ENCODE measurements at regions not wholly inside any gene's neighbourhood (a gene's known extent, or its start where the extent isn't known, plus 50 kb on each side); places are given as distances from the start of the nearest gene placed in this dataset.

DNA sequence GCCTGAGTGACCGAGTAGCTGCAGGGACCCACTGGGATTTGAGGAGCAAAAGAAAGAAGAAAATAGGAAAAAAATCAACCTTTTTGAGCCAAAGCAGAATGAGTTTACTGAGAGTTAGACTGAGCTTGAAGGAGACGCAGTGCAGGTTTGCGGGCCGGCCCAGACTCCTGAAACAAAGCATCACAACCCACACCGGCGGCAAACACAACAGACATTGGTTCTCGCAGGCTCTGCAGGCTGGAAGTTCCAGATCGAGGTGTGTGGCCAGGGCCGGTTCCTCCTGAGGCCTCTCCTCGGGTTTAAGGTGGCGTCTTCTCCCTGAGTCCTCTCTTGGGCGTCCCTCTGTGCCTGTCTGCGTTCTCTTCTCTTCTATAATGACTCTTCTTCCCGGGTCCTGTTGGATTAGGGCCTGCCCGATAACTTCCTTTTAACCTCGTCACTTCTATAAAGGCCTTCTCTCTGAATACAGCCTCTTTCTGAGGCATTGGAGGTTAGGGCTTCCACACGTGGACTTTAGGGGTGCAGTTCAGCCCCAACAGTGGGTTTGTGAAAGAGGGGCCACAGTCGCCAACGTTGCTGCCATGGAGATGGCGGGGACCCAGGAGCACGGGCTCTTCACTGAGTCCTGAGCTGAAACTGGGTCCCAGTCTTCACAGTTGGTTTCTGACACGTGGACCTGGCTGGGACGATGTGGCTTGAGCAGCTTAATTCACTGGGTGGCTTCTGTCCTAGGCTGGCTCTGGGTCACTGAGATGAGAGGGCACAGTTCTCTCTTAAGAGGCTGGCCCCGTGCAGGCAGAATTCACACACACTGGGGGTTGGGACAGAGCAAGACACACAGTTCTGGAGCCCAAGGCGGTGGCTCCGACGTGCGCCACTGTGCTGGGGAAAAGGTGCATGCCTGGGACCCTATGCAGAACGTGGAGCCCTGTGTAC is 1047.7 kb downstream of the BRD1 start:
- H3K4me1 ChIP-seq (ENCODE audit: insufficient read depth, low read length, poor library complexity, severe bottlenecking), result no peaks in the 10 kb centered on the region

DNA sequence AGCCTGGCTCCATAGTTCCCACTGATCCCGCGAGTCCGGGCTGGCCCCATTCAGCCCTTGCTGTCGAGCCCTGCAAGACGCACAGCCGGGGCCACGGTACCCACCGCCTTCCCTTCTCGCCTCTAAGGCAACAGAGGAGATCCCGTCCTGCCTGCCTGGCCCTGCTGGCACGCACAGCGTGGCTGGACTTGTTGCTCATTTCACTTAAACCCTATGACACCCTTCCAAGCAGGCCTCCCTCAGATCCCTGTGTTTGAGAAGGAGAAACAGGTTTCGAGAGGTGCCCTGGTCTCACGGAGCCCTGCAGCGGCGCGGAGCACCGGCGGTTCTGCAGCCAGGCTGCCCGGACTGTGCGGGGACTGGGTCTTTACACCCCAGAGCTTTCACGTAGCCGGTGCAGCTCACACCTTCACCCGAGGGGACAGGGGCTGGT is 1048.4 kb downstream of the BRD1 start:
- no peaks in the 10 kb centered on the region for H3K36me3 ChIP-seq (ENCODE audit: insufficient read depth, low read length)
- H3K9ac ChIP-seq (ENCODE audit: low read depth, low read length, poor library complexity, severe bottlenecking), result no peak overlapping the region
- H2AFZ ChIP-seq (ENCODE audit: low read length), result no peak overlapping the region
- H3F3A ChIP-seq (ENCODE audit: low read depth), result no peaks in the 10 kb centered on the region
- TF ChIP-seq, protein P1, sequence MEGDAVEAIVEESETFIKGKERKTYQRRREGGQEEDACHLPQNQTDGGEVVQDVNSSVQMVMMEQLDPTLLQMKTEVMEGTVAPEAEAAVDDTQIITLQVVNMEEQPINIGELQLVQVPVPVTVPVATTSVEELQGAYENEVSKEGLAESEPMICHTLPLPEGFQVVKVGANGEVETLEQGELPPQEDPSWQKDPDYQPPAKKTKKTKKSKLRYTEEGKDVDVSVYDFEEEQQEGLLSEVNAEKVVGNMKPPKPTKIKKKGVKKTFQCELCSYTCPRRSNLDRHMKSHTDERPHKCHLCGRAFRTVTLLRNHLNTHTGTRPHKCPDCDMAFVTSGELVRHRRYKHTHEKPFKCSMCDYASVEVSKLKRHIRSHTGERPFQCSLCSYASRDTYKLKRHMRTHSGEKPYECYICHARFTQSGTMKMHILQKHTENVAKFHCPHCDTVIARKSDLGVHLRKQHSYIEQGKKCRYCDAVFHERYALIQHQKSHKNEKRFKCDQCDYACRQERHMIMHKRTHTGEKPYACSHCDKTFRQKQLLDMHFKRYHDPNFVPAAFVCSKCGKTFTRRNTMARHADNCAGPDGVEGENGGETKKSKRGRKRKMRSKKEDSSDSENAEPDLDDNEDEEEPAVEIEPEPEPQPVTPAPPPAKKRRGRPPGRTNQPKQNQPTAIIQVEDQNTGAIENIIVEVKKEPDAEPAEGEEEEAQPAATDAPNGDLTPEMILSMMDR (conservative IDR thresholded peaks at IDR 0.05; ENCODE audit: low read length), result no peak
- TF ChIP-seq EZH2phosphoT487 (IDR thresholded peaks at IDR 0.05; ENCODE audit: borderline replicate concordance), result no peak
- no peaks in the 10 kb centered on the region for H4K20me1 ChIP-seq (ENCODE audit: insufficient read depth, low read length, poor library complexity, severe bottlenecking)
- H3K79me2 ChIP-seq (ENCODE audit: insufficient read depth, low read length), result no peaks in the 10 kb centered on the region
- no peaks in the 10 kb centered on the region for H3K4me1 ChIP-seq (ENCODE audit: insufficient read depth, low read length, poor library complexity, severe bottlenecking)
- H3K4me3 ChIP-seq (ENCODE audit: low read length, poor library complexity, severe bottlenecking), result no peak overlapping the region
- H3K4me2 ChIP-seq (ENCODE audit: low read depth, low read length, poor library complexity, severe bottlenecking), result no peak overlapping the region
- no peaks in the 10 kb centered on the region for H3K9me2 ChIP-seq (replicated peaks; ENCODE audit: low read depth, low read length)
- H3K27me3 ChIP-seq (ENCODE audit: insufficient read depth, low read length, poor library complexity, severe bottlenecking), result no peaks in the 10 kb centered on the region
- peaks cover 19% of the 10 kb centered on the region; the same call in 1 of the 2 replicates for H3K9me3 ChIP-seq (ENCODE audit: insufficient read depth, low read depth, low read length)

More for the DNA sequence above, 1047.7 kb downstream of the BRD1 start:
- no peak for TF ChIP-seq EZH2phosphoT487 (IDR thresholded peaks at IDR 0.05; ENCODE audit: borderline replicate concordance)
- TF ChIP-seq, protein P1 (conservative IDR thresholded peaks at IDR 0.05; ENCODE audit: low read length), result no peak
- no peaks in the 10 kb centered on the region for H4K20me1 ChIP-seq (ENCODE audit: insufficient read depth, low read length, poor library complexity, severe bottlenecking)
- H3K27me3 ChIP-seq (ENCODE audit: insufficient read depth, low read length, poor library complexity, severe bottlenecking), result no peaks in the 10 kb centered on the region
- H3K79me2 ChIP-seq (ENCODE audit: insufficient read depth, low read length), result no peaks in the 10 kb centered on the region
- no peak overlapping the region for H3K4me3 ChIP-seq (ENCODE audit: low read length, poor library complexity, severe bottlenecking)
- H2AFZ ChIP-seq (ENCODE audit: low read length), result no peak overlapping the region
- H3K9me2 ChIP-seq (replicated peaks; ENCODE audit: low read depth, low read length), result no peaks in the 10 kb centered on the region
- H3K36me3 ChIP-seq (ENCODE audit: insufficient read depth, low read length), result no peaks in the 10 kb centered on the region
- H3F3A ChIP-seq (ENCODE audit: low read depth), result no peaks in the 10 kb centered on the region
- H3K9me3 ChIP-seq (ENCODE audit: insufficient read depth, low read depth, low read length), result peaks cover 23% of the 10 kb centered on the region; the same call in 1 of the 2 replicates
- H3K4me2 ChIP-seq (ENCODE audit: low read depth, low read length, poor library complexity, severe bottlenecking), result no peak overlapping the region
- no peak overlapping the region for H3K9ac ChIP-seq (ENCODE audit: low read depth, low read length, poor library complexity, severe bottlenecking)

DNA sequence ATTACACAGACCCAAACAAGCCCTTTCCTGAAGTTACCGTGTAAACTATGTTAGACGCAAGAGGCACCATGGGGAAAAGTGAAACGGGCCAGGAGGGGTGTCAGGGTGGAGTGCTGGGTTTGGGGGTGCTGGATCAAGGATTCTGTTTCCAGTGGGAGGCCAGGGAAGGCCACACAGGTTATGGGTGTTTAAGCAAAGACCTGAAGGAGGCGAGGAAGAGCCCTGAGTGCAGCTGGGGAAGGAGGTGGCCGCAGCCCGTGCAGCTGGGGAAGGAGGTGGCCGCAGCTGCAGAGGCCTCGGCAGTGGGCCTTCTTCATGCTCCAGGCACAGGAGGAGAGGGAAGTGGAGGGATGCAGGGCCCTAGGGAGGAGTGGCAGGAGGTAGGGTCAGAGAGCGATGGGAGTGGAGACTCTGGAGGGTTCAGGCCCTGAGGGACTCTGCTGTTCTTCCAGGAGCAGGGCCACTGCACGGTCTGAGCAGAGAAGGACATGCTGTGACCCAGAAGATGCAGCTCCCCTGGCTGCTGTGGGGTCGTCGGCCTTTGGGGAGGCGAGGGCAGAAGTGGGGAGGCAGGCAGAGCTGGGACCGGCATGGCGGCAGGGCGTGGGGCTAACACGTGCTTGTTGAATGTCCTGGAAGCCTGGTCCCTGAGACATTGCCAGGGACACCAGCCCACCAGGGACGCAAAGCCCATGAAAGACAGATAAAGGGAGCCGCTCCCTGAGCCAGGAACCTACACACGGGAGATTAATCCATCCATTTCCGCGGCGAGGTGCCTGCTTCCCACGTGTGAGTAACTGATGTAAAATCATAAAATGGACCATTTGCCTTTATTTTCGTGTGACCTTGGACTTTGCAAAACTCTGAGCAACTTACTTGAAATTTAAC is 1049.1 kb downstream of the BRD1 start:
- Histone ChIP-seq H3F3A (ENCODE audit: low read depth) (no peaks in the 10 kb centered on the region), H3K36me3 (ENCODE audit: insufficient read depth, low read length) (no peaks in the 10 kb centered on the region), H3K4me3 (ENCODE audit: low read length, poor library complexity, severe bottlenecking) (no peak overlapping the region), H3K79me2 (ENCODE audit: insufficient read depth, low read length) (no peaks in the 10 kb centered on the region), H3K9me2 (replicated peaks; ENCODE audit: low read depth, low read length) (no peaks in the 10 kb centered on the region), H3K27me3 (ENCODE audit: insufficient read depth, low read length, poor library complexity, severe bottlenecking) (no peaks in the 10 kb centered on the region), H3K4me2 (ENCODE audit: low read depth, low read length, poor library complexity, severe bottlenecking) (no peak overlapping the region), H3K9me3 (ENCODE audit: insufficient read depth, low read depth, low read length) (peaks cover 19% of the 10 kb centered on the region; the same call in 1 of the 2 replicates), H4K20me1 (ENCODE audit: insufficient read depth, low read length, poor library complexity, severe bottlenecking) (no peaks in the 10 kb centered on the region), H2AFZ (ENCODE audit: low read length) (no peak overlapping the region), H3K9ac (ENCODE audit: low read depth, low read length, poor library complexity, severe bottlenecking) (no peak overlapping the region), H3K4me1 (ENCODE audit: insufficient read depth, low read length, poor library complexity, severe bottlenecking) (no peaks in the 10 kb centered on the region)
- TF ChIP-seq, protein P1 (conservative IDR thresholded peaks at IDR 0.05; ENCODE audit: low read length), result no peak
- no peak for TF ChIP-seq EZH2phosphoT487 (IDR thresholded peaks at IDR 0.05; ENCODE audit: borderline replicate concordance)
